Mononuclear cell (primary cell): ENCODE measurements at regions not wholly inside any gene's neighbourhood (a gene's known extent, or its start where the extent isn't known, plus 50 kb on each side); places are given as distances from the start of the nearest gene placed in this dataset.

Experiments used
- H3K27me3 ChIP-seq: 2 replicates; pipeline ENCODE4 v1.6.0; 2011; ENCODE audit warnings: low read length, control low read depth; ENCODE audit not compliant: insufficient read depth
- H3K4me1 ChIP-seq: 2 replicates; pipeline ENCODE4 v1.5.1; 2011; ENCODE audit warnings: mild to moderate bottlenecking, low read length, control low read depth; ENCODE audit not compliant: insufficient read depth
- H3K4me3 ChIP-seq: 2 replicates; pipeline ENCODE4 v1.5.1; 2011; ENCODE audit warnings: mild to moderate bottlenecking, low read length, moderate library complexity
- H3K9me3 ChIP-seq: 2 replicates; pipeline ENCODE4 v1.5.1; 2011; ENCODE audit warnings: low read depth, mild to moderate bottlenecking, control low read depth, low read length

DNA sequence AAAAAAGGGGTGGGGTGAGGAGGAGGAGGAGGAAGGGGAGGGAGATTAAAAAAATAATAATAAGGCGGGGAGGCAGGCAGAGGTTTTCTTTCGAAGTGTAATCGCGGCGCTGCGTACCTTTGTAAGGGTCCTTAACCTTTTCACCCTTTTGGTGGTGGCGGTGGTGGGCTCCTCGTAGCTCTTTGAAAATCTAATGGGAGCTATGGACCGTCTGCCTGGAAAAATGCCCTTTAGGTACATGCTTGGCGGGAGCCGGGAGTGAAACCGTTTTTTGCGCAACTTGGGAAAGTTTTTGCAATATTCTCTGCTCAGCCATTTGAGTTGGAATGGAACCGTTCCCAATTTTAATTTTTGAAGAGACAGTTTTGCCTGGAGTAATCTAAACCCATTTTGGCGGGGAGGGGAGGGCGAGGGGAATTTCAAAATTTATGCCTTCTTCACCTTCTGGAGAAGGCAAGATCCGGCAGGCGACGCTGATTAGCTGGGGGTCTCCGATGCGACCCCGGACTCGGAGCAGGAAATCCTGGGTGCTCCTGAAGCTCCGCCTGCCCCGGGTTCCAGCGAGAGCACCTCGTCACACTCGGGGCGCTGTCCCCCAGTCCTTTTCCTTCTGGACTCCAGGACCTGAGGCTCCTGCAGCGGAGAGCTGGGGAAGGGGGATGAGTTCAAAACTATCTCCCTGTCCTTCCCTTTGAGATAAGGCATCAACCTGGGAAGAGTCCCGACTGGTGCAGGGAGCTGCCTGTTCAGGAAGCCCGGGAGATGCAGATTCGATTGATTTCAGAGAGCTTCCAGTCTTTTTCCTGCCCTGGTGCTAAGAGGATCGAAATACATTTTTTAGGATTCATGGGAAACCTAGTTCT, 74.6 kb upstream of the TBX5 start:
- H3K4me3 ChIP-seq: no peak overlapping the region
- H3K27me3 ChIP-seq: peaks cover 75% of the 10 kb centered on the region
- no peaks in the 10 kb centered on the region for H3K4me1 ChIP-seq
- H3K9me3 ChIP-seq: no peaks in the 10 kb centered on the region

DNA sequence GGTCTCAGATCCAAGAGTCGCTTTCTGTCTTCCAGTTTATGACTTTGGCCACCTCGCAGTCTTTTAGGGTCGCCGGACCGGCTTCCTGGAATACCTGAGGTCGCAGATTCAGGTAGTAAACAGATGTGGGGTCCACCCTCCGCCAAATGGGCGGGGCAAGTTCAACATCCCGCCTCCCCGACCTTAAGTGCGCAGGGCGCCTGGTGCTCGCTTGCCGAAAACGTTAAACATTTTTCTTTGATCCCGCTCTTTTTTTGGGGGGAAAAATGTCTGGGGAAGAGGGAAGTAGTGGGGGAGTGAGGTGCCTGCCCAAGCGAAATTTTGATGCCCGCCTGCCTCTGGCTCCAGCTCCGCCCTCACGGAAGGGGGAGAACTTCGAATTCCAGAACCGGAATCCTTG, 73.9 kb upstream of the TBX5 start:
- no peak overlapping the region for H3K4me3 ChIP-seq
- H3K9me3 ChIP-seq: no peaks in the 10 kb centered on the region
- H3K4me1 ChIP-seq: no peaks in the 10 kb centered on the region
- H3K27me3 ChIP-seq: peaks cover 76% of the 10 kb centered on the region

DNA sequence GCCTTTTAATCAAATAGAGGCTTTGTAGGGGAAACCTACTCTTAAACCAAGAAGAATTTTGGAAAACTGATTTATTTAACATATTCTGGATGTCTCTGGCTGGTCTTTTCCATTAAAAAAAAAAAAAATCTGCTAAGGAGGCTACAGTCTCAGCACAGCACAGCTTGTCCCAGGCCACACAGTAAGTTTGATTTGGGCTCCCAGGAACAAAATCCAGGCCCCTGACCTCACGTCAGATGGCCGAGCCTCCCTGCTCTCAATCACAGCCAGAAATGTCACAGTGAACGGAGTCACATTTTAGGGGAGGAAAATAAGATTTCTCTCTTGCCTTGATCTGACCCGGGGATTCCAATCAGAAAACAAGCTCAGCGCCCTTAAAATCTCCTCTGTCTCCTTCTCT, 72.9 kb upstream of the TBX5 start:
- H3K9me3 ChIP-seq: no peaks in the 10 kb centered on the region
- H3K27me3 ChIP-seq: peaks cover 76% of the 10 kb centered on the region
- H3K4me1 ChIP-seq: no peaks in the 10 kb centered on the region
- H3K4me3 ChIP-seq: no peak overlapping the region

DNA sequence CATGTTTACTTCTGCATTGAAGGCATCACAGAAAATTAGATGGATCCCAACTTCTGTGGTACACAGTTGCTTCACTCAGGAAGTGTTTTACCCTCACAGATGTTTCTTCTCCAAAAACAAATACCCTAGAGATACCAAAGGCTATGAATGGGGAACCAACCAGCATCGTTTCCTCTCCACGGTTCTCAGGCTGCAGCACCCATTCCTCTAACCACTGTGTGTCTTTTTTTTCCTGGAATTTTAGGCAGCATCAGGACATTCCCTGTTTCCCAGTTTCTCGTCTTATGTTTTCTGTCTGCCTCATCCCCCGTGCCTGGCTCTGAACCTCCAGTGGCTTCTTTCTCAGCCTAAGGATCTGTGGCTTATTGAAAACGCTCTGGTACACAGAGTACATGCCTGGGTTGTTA, 72.0 kb upstream of the TBX5 start:
- Histone ChIP-seq H3K9me3 (no peaks in the 10 kb centered on the region), H3K4me1 (no peaks in the 10 kb centered on the region), H3K27me3 (peaks cover 72% of the 10 kb centered on the region), H3K4me3 (no peak overlapping the region)

GRCh38 chr12:114476159-114476558, 70.2 kb upstream of the TBX5 start:
- Histone ChIP-seq H3K4me3 (no peak overlapping the region), H3K27me3 (peaks cover 56% of the 10 kb centered on the region), H3K4me1 (no peaks in the 10 kb centered on the region), H3K9me3 (no peaks in the 10 kb centered on the region)

DNA sequence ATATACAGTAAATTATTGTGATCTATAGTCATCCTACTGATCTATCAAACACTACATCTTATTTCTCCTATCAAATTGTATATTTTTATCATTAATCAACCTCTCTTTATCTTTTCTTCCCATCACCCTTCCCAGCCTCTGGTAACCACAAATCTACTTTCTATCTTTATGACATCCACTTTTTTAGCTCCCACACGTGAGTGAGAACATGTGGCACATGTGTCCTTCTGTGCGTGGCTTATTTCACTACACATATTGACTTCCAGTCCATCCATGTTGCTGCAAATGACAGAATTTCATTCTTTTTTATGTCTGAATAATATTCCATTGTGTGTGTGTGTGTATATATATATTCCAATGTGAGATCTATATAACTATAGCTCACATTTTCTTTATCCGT, 67.8 kb upstream of the TBX5 start:
- no peak overlapping the region for H3K4me3 ChIP-seq
- no peaks in the 10 kb centered on the region for H3K4me1 ChIP-seq
- H3K9me3 ChIP-seq: no peaks in the 10 kb centered on the region
- peaks cover 32% of the 10 kb centered on the region for H3K27me3 ChIP-seq

- Histone ChIP-seq H3K27me3 (peaks cover 25% of the 10 kb centered on the region), H3K4me3 (no peak overlapping the region), H3K4me1 (no peaks in the 10 kb centered on the region), H3K9me3 (no peaks in the 10 kb centered on the region)
Measured at GRCh38 chr12:114473018-114473417, 67.1 kb upstream of the TBX5 start.

DNA sequence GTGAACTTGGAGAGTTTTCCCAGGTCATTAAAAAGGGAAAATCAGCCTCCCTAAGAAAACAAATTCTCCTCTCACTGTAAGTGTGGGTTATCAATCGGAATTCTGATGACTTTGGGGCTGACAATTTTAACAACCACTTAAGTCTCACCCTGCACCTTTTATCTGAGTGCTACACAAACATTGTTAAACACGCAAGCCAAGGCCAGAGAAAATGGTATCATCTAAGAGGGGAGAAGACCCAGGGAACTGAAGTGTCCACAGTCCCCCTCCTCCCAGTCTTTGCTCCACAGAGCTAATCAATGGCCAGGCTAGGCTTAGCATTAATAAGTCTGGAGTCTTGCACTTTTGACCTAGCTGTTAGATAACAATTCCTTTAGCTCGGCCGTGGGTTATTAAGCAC, 51.7 kb upstream of the TBX5 start:
- Histone ChIP-seq H3K9me3 (no peaks in the 10 kb centered on the region), H3K4me3 (no peak overlapping the region), H3K27me3 (no peaks in the 10 kb centered on the region), H3K4me1 (no peaks in the 10 kb centered on the region)
